GM19397 (cell line): ENCODE measurements at regions not wholly inside any gene's neighbourhood (a gene's known extent, or its start where the extent isn't known, plus 50 kb on each side); places are given as distances from the start of the nearest gene placed in this dataset.

ENCODE experiments used
- ATAC-seq: cut with Tn5 transposase; IDR thresholded peaks from one replicate; pipeline ENCODE4 v1.9.1; 2021; ENCODE audit warnings: mild to moderate bottlenecking, moderate library complexity; ENCODE audit not compliant: unreplicated experiment

GRCh38 chr7:42987648-42988214 lies 55.6 kb downstream of the MRPL32 start:
- no peak for ATAC-seq

DNA sequence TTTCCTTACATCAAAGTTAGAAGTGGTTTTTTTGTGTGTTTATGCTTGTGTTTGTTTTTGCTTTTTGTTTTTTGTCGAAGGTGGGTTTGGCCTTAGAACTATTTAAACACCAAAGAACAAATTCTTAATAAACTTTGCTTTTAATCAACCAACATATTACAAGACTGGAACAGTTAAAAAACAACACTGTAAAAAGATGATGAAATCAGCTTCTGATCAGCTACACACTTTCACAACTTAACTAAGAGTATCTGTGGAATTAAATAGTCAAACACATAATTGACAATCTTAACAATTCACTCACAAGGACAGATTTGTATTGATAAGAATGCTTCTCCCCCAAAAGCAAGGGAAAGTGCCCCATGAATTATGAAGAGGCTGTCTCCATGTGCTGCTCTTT lies 58.8 kb downstream of the MRPL32 start:
- no peak for ATAC-seq

DNA sequence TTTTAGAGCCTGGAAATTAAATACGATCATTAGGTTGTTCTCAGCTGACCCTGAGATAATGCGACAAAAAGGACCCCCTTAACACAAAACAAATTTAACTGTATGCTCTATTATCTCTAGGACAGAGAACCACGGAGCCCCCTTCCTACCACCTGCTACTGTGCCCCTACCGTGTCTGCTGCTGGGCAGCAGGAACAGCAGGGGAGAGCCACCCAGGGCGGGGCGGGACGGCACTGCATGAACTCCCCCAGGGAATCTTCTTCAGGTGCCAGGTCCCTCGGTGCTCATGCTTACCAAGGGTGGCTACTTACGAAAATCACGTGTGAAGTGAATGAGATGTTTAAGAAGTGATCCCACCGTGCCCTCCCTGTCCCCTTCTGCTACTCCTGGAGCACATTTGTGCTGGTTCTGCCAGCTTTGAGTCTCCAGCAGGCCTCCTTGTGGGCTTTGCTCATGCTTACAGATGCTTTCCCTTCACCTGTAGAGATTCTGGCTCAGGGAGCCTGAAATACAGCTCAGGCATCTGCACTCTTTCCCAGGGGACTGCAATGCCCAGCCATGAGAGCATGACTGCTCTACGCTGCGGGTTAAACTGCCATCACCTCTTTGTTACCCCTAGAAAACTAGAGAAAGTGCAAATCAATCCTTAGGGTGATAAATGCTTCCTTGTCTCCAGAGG lies 59.9 kb downstream of the MRPL32 start:
- ATAC-seq: no peak

- no peak for ATAC-seq
These were observed 60.9 kb downstream of the MRPL32 start for GRCh38 chr7:42993038-42993437.

- no peak for ATAC-seq
These were observed 61.9 kb downstream of the MRPL32 start for GRCh38 chr7:42994096-42994495.

- ATAC-seq: no peak
These were observed 65.4 kb downstream of the MRPL32 start for GRCh38 chr7:42997611-42998010.

- ATAC-seq: no peak
These were observed 71.9 kb downstream of the MRPL32 start for GRCh38 chr7:43004082-43004481.

GRCh38 chr7:43006008-43006407 lies 73.8 kb downstream of the MRPL32 start:
- ATAC-seq: no peak

- no peak for ATAC-seq
These were observed 77.9 kb downstream of the MRPL32 start for GRCh38 chr7:43010061-43010460.

- ATAC-seq: no peak
These were observed 79.7 kb downstream of the MRPL32 start for GRCh38 chr7:43011879-43012278.

DNA sequence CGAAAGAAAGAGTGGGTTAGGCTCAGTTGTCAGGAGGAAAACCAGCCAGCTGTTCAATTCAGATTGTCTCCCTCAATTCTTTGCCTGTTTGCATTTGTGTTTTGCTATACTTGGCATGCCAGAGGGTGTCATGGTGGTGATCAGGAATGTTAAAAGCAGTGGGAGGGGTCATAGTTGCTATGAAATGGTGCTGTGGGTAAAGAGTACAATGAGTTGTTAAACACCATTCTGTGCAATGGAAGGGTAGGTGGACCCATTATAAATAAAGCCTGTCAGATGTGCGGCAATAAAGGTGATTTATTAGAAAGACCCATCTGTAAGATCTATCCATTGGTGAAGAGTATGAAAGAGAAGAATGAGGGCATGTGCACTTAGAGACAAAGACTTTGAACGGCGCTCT lies 82.2 kb downstream of the MRPL32 start:
- ATAC-seq: no peak

DNA sequence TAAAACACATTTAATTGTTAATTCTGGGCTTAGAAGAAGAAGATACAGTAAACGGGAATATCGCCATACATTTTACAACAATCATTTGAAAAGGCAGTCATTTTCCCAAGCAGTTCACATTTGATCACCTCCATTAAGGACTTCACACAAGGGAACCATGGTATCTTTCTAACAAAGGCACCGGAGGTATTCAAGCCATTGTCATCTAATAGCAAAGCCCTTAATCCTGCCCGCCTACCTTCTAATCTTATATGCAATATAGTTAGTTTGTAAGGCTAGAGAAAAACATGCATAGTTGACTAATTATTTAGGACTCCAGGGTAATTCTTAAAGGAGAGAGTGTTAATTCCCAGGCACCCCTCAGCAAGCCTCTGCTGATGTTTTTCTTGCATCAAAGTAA lies 83.1 kb downstream of the MRPL32 start:
- no peak for ATAC-seq

GRCh38 chr7:43018446-43018845 lies 86.3 kb downstream of the MRPL32 start:
- no peak for ATAC-seq

DNA sequence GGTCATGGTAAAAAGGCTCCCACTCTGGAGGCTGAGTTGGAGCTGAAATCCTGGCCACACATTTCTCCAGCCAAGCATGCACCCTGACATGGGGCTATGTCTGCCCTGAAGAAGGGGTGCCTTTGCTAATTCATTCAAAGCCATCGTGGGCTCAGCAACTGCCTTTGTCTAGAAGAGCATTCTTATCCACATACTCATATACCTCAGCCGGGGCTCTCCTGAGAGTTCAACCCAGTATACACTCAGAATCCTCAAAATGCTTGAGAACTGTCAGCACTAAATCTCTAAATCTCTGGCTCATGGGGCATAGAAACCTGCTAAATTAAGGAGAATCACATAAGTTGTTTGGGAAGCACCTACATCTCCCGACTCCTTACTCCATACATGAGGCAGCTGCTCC lies 89.3 kb downstream of the MRPL32 start:
- no peak for ATAC-seq

DNA sequence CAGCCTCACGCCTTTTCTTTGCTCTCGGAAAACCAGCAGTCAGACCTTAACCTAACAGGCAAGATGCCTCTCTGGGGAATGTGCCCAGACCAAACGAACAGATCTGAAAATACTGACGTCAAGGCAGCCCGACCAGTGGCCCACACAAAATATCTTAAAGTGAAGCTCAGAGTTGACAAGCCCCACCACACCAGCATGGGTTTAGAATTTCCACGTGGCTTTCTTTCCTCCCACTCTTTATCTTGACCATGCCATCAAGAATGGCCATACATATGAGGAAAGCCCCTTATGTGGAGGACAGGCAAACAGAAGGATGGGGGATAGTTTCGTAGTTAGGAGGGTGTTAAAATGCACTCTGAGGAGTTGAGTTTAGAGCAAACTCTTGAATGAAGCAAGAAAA lies 89.8 kb downstream of the MRPL32 start:
- ATAC-seq: no peak

GRCh38 chr7:43033369-43033768 lies 79.1 kb upstream of the HECW1 start:
- ATAC-seq: no peak

GRCh38 chr7:43034535-43035002 lies 77.9 kb upstream of the HECW1 start:
- no peak for ATAC-seq

- no peak for ATAC-seq
These were observed 74.9 kb upstream of the HECW1 start for GRCh38 chr7:43037531-43037930.

GRCh38 chr7:43038254-43038653 lies 74.2 kb upstream of the HECW1 start:
- ATAC-seq: no peak

DNA sequence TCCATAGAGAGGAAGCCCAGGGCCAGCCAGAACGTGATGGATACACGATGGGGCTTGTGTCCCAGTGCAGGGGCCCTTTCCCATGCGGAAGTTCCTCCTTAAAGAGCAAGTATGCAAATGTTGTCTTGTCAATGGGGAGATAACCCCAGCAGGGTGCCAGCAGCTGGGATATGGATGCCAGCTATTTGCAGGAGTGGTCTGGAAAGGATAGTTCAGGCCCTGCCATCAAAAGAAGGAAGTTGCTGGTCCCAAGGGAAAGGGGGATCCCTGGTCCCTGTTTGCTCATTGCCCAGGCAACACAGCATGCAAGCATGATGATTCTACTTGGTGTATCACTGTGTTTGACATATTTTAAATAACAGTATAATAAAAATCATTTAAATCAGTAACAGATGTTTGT lies 73.1 kb upstream of the HECW1 start:
- no peak for ATAC-seq

DNA sequence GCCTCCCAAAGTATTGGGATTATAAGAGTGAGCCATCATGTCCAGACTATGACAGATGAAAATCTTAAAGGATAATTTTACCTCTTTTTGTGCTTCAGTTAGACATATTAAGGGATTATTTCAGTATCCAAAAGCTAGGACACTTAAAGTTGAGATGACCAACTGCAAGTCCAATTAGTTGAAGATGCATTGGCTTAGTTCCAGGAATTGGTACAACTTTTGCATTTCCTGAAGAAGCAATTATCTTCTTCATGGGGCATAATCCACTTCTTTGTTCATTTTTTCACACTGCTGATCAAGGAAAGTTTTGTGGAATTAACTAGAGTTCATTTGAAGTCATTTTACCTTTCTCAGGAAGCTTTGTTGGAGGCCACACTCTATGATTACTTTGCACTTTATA lies 72.0 kb upstream of the HECW1 start:
- no peak for ATAC-seq

GRCh38 chr7:43041105-43041504 lies 71.3 kb upstream of the HECW1 start:
- no peak for ATAC-seq

DNA sequence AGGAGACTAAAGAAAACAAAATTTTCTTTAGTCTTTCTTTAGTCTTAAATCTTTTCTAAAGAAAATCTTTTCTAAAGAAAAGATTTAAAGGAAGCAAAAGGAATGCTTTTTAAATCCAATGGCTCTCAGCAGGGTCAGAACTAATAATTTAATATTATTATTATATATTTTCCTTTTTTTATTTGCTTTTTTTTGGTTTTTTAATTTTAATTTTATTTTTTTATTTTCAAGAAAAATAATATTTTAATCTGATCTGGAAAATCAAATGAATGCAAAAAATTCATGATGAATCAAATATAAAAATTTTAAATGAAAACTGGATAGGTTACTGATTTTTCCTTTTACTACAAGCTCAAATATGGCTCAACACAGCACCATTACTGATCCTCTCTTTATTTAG lies 70.7 kb upstream of the HECW1 start:
- ATAC-seq: no peak
